22Rv1 (cell line): ENCODE measurements at regions not wholly inside any gene's neighbourhood (a gene's known extent, or its start where the extent isn't known, plus 50 kb on each side); places are given as distances from the start of the nearest gene placed in this dataset.

ENCODE experiments used
- CTCF ChIP-seq: fragments of 450-650 bp; IDR thresholded peaks from 2 replicates; pipeline ENCODE4 v1.5.1; 2017; ENCODE audit warnings: mild to moderate bottlenecking
- ZFX ChIP-seq: fragments of 450-650 bp; IDR thresholded peaks from 2 replicates; pipeline ENCODE4 v1.6.1; 2017; ENCODE audit warnings: antibody characterized with exemption, borderline replicate concordance

- no peak for TF ChIP-seq CTCF
- no peak for TF ChIP-seq ZFX
Measured at GRCh38 chr5:101429241-101429640, 526.2 kb upstream of the ST8SIA4 start.
